Naive thymus-derived CD4-positive, alpha-beta T cell (primary cell): ENCODE measurements at regions not wholly inside any gene's neighbourhood (a gene's known extent, or its start where the extent isn't known, plus 50 kb on each side); places are given as distances from the start of the nearest gene placed in this dataset.

ENCODE experiments used
- ATAC-seq: fragments of 150-1000 bp; cut with Tn5 transposase; 2 replicates; pipeline ENCODE4 v1.10.0; 2021; ENCODE audit warnings: mild to moderate bottlenecking, moderate library complexity
- CTCF ChIA-PET: fragments of 350-600 bp; sonication (Branson Sonifier 250); formaldehyde crosslinking; loops from one replicate; lab custom pipeline; 2021; ENCODE audit warnings: antibody characterized with exemption; lab: Charles Lee
- POLR2A ChIA-PET: fragments of 350-600 bp; sonication (Branson Sonifier 250); formaldehyde crosslinking; loops from one replicate; lab custom pipeline; 2021; ENCODE audit warnings: antibody characterized with exemption, inconsistent platforms; lab: Charles Lee
- DNase-seq, 9 donors: peaks; one replicate each; pipeline versions ENCODE4 v3.0.0 to v3.0.0-alpha.2; 2020 to 2022; ENCODE audit warnings: mixed read lengths in 1 of 9
- H3K27ac ChIP-seq: one replicate; pipeline ENCODE4 v1.7.0; 2013; ENCODE audit warnings: mild to moderate bottlenecking, low read depth, low read length, moderate library complexity
- H3K27me3 ChIP-seq, 2 donors: one replicate each; pipeline ENCODE4 v1.7.0; 2013; ENCODE audit warnings: low read length in 2 of 2, mild to moderate bottlenecking in 2 of 2, moderate library complexity in 2 of 2; ENCODE audit not compliant: control insufficient read depth in 2 of 2, insufficient read depth in 2 of 2
- H3K36me3 ChIP-seq, 3 experiments: 1 replicate in 2 of 3; 2 replicates in 1 of 3; pipeline ENCODE4 v1.7.0; 2013; ENCODE audit warnings: low read length in 3 of 3, mild to moderate bottlenecking in 3 of 3, moderate library complexity in 1 of 3; ENCODE audit not compliant: insufficient read depth in 3 of 3, control insufficient read depth in 2 of 3
- H3K4me1 ChIP-seq, 2 donors: one replicate each; pipeline ENCODE4 v1.7.0; 2013; ENCODE audit warnings: low read length in 2 of 2, mild to moderate bottlenecking in 2 of 2, moderate library complexity in 1 of 2; ENCODE audit not compliant: control insufficient read depth in 2 of 2, insufficient read depth in 2 of 2
- H3K4me3 ChIP-seq: 2 replicates; pipeline ENCODE4 v1.7.0; 2013; ENCODE audit warnings: mild to moderate bottlenecking, low read length
- H3K9me3 ChIP-seq, 3 experiments: 1 replicate in 2 of 3; 2 replicates in 1 of 3; pipeline ENCODE4 v1.7.0; 2013; ENCODE audit warnings: low read length in 3 of 3; ENCODE audit not compliant: control insufficient read depth in 2 of 3
- H3K27ac Mint-ChIP-seq, 9 donors: one replicate each; pipeline ENCODE4 v1.8.0; 2020 to 2022; ENCODE audit warnings: mixed read lengths in 9 of 9, mild to moderate bottlenecking in 8 of 9, moderate library complexity in 5 of 9, inconsistent platforms in 2 of 9
- H3K27me3 Mint-ChIP-seq, 5 donors: one replicate each; pipeline ENCODE4 v1.8.0; 2021 to 2022; ENCODE audit warnings: mixed read lengths in 5 of 5, mild to moderate bottlenecking in 1 of 5
- H3K36me3 Mint-ChIP-seq, 5 donors: one replicate each; pipeline ENCODE4 v1.8.0; 2020 to 2022; ENCODE audit warnings: mixed read lengths in 5 of 5, mild to moderate bottlenecking in 3 of 5, inconsistent platforms in 1 of 5
- H3K4me1 Mint-ChIP-seq, 7 donors: one replicate each; pipeline ENCODE4 v1.8.0; 2020 to 2022; ENCODE audit warnings: mixed read lengths in 7 of 7, mild to moderate bottlenecking in 3 of 7, inconsistent platforms in 1 of 7
- H3K4me3 Mint-ChIP-seq, 10 donors: one replicate each; pipeline ENCODE4 v1.8.0; 2020 to 2022; ENCODE audit warnings: mild to moderate bottlenecking in 10 of 10, mixed read lengths in 10 of 10, moderate library complexity in 6 of 10, inconsistent platforms in 2 of 10
- H3K9me3 Mint-ChIP-seq, 11 donors: one replicate each; pipeline ENCODE4 v1.8.0; 2020 to 2022; ENCODE audit warnings: mixed read lengths in 11 of 11, mild to moderate bottlenecking in 4 of 11, inconsistent platforms in 1 of 11, moderate library complexity in 1 of 11
- intact Hi-C, 2 donors: fragments of 100-400 bp; cut with micrococcal nuclease; formaldehyde crosslinking; loops; one replicate each; pipeline ENCODE4 v1.15.1; 2023

- no peak overlapping the region for H3K27ac Mint-ChIP-seq
- H3K4me3 ChIP-seq = no peak overlapping the region
- ChIA-PET CTCF (interaction anchor here (0.6 kb wide), 1 partner anchor 10 kb away, joined by 3 read pairs; no protein-coding TSS in a partner anchor), POLR2A (no interaction called here)
- H3K27me3 Mint-ChIP-seq = peaks cover 17 to 46% (median 40%) of the 10 kb centered on the region in 5 donors
- H3K27me3 ChIP-seq = no peaks in the 10 kb centered on the region
- no peaks in the 10 kb centered on the region for H3K36me3 ChIP-seq
- H3K27ac ChIP-seq = no peak overlapping the region
- no peaks in the 10 kb centered on the region for H3K9me3 ChIP-seq
- H3K9me3 Mint-ChIP-seq = no peaks in the 10 kb centered on the region
- no peaks in the 10 kb centered on the region for H3K4me1 Mint-ChIP-seq
- DNase-seq = no peak
- H3K4me3 Mint-ChIP-seq = no peak overlapping the region
- intact Hi-C loops = no loop called here
- no peak for ATAC-seq
- no peaks in the 10 kb centered on the region for H3K36me3 Mint-ChIP-seq
- no peaks in the 10 kb centered on the region for H3K4me1 ChIP-seq
These were observed 356.4 kb upstream of the CCNH start for GRCh38 chr5:87769157-87769556.

- Histone ChIP-seq H3K27ac (no peak overlapping the region), H3K36me3 (no peaks in the 10 kb centered on the region), H3K4me1 (no peaks in the 10 kb centered on the region), H3K4me3 (no peak overlapping the region), H3K9me3 (no peaks in the 10 kb centered on the region), H3K27me3 (no peaks in the 10 kb centered on the region)
- CTCF ChIA-PET = no interaction called here
- intact Hi-C loops = no loop called here
- Mint-ChIP-seq H3K27ac (no peak overlapping the region), H3K4me3 (no peak overlapping the region), H3K27me3 (peaks cover 15 to 43% (median 34%) of the 10 kb centered on the region in 5 donors), H3K9me3 (no peaks in the 10 kb centered on the region), H3K4me1 (no peaks in the 10 kb centered on the region), H3K36me3 (no peaks in the 10 kb centered on the region)
- no peak for ATAC-seq
- POLR2A ChIA-PET = no interaction called here
- no peak for DNase-seq
These were observed 355.5 kb upstream of the CCNH start for GRCh38 chr5:87768190-87768589.

GRCh38 chr5:87765009-87765408, 352.3 kb upstream of the CCNH start:
- H3K27me3 ChIP-seq = no peaks in the 10 kb centered on the region
- no peaks in the 10 kb centered on the region for H3K36me3 Mint-ChIP-seq
- no peak overlapping the region for H3K4me3 Mint-ChIP-seq
- no peaks in the 10 kb centered on the region for H3K36me3 ChIP-seq
- intact Hi-C loops = no loop called here
- no peak overlapping the region for H3K4me3 ChIP-seq
- no peaks in the 10 kb centered on the region for H3K9me3 ChIP-seq
- CTCF ChIA-PET = no interaction called here
- H3K27ac ChIP-seq = no peak overlapping the region
- peaks cover 0 to 1% (median 0%) of the 10 kb centered on the region in 11 donors for H3K9me3 Mint-ChIP-seq
- no peaks in the 10 kb centered on the region for H3K4me1 Mint-ChIP-seq
- ATAC-seq (no peak), DNase-seq (no peak)
- POLR2A ChIA-PET = no interaction called here
- H3K27ac Mint-ChIP-seq = no peak overlapping the region
- no peaks in the 10 kb centered on the region for H3K4me1 ChIP-seq
- H3K27me3 Mint-ChIP-seq = peaks cover 6 to 50% (median 29%) of the 10 kb centered on the region in 5 donors

GRCh38 chr5:87762631-87763030, 349.9 kb upstream of the CCNH start:
- Mint-ChIP-seq H3K4me3 (no peak overlapping the region), H3K9me3 (peaks cover 0 to 1% (median 0%) of the 10 kb centered on the region in 11 donors), H3K4me1 (no peaks in the 10 kb centered on the region), H3K36me3 (no peaks in the 10 kb centered on the region), H3K27me3 (peaks cover 0 to 38% (median 22%) of the 10 kb centered on the region in 5 donors), H3K27ac (no peak overlapping the region)
- intact Hi-C loops = no loop called here
- no peak overlapping the region for H3K4me3 ChIP-seq
- no peak overlapping the region for H3K27ac ChIP-seq
- ATAC-seq = no peak
- DNase-seq = no peak
- H3K27me3 ChIP-seq = no peaks in the 10 kb centered on the region
- ChIA-PET POLR2A (no interaction called here), CTCF (no interaction called here)
- no peaks in the 10 kb centered on the region for H3K4me1 ChIP-seq
- no peaks in the 10 kb centered on the region for H3K9me3 ChIP-seq
- no peaks in the 10 kb centered on the region for H3K36me3 ChIP-seq

GRCh38 chr5:87756951-87757350, 344.2 kb upstream of the CCNH start:
- Mint-ChIP-seq H3K4me1 (no peaks in the 10 kb centered on the region), H3K27me3 (peaks cover 0 to 23% (median 4%) of the 10 kb centered on the region in 5 donors), H3K27ac (no peak overlapping the region), H3K4me3 (no peak overlapping the region), H3K36me3 (no peaks in the 10 kb centered on the region), H3K9me3 (no peaks in the 10 kb centered on the region)
- H3K27ac ChIP-seq = no peak overlapping the region
- CTCF ChIA-PET = interaction anchor here (1.3 kb wide), 1 partner anchor 924 kb away, joined by 4 read pairs; no protein-coding TSS in a partner anchor
- H3K36me3 ChIP-seq = no peaks in the 10 kb centered on the region
- DNase-seq (no peak), ATAC-seq (no peak)
- no peak overlapping the region for H3K4me3 ChIP-seq
- H3K4me1 ChIP-seq = no peaks in the 10 kb centered on the region
- POLR2A ChIA-PET = no interaction called here
- no peaks in the 10 kb centered on the region for H3K27me3 ChIP-seq
- H3K9me3 ChIP-seq = no peaks in the 10 kb centered on the region
- intact Hi-C loops = no loop called here

- no peaks in the 10 kb centered on the region for H3K36me3 Mint-ChIP-seq
- ATAC-seq (no peak), DNase-seq (no peak)
- no peaks in the 10 kb centered on the region for H3K4me1 Mint-ChIP-seq
- peaks cover 0 to 13% (median 0%) of the 10 kb centered on the region in 5 donors for H3K27me3 Mint-ChIP-seq
- H3K4me3 ChIP-seq = no peak overlapping the region
- CTCF ChIA-PET = no interaction called here
- H3K4me3 Mint-ChIP-seq = no peak overlapping the region
- H3K9me3 ChIP-seq = no peaks in the 10 kb centered on the region
- H3K27me3 ChIP-seq = no peaks in the 10 kb centered on the region
- POLR2A ChIA-PET = no interaction called here
- H3K36me3 ChIP-seq = no peaks in the 10 kb centered on the region
- no peaks in the 10 kb centered on the region for H3K4me1 ChIP-seq
- intact Hi-C loops = no loop called here
- no peak overlapping the region for H3K27ac Mint-ChIP-seq
- H3K27ac ChIP-seq = no peak overlapping the region
- H3K9me3 Mint-ChIP-seq = no peaks in the 10 kb centered on the region
These were observed 342.6 kb upstream of the CCNH start for GRCh38 chr5:87755360-87755759.

GRCh38 chr5:87754009-87754757, 341.5 kb upstream of the CCNH start:
- POLR2A ChIA-PET = no interaction called here
- CTCF ChIA-PET = no interaction called here

More at GRCh38 chr5:87754009-87754757, 341.5 kb upstream of the CCNH start:
- no peaks in the 10 kb centered on the region for H3K9me3 ChIP-seq
- intact Hi-C loops = no loop called here
- H3K27ac Mint-ChIP-seq = no peak overlapping the region
- no peaks in the 10 kb centered on the region for H3K4me1 Mint-ChIP-seq
- no peak overlapping the region for H3K4me3 Mint-ChIP-seq
- H3K36me3 ChIP-seq = no peaks in the 10 kb centered on the region
- H3K4me3 ChIP-seq = no peak overlapping the region
- ATAC-seq (no peak), DNase-seq (no peak)
- no peaks in the 10 kb centered on the region for H3K9me3 Mint-ChIP-seq
- H3K27me3 ChIP-seq = no peaks in the 10 kb centered on the region
- H3K27ac ChIP-seq = no peak overlapping the region
- no peaks in the 10 kb centered on the region for H3K4me1 ChIP-seq
- H3K27me3 Mint-ChIP-seq = peaks cover 0 to 12% (median 0%) of the 10 kb centered on the region in 5 donors
- H3K36me3 Mint-ChIP-seq = no peaks in the 10 kb centered on the region
